ENCODE measurements at regions not wholly inside any gene's neighbourhood (a gene's known extent, or its start where the extent isn't known, plus 50 kb on each side); places are given as distances from the start of the nearest gene placed in this dataset.
"Not testable (repeated sequence)": the region's sequence is repeated elsewhere in the genome, so short reads cannot be mapped to it uniquely, and the experiment has no call there.

- in situ Hi-C loops (cut with HindIII; ENCODE audit: low pct_unique_long_range_greater_than_20kb, low sequenced_read_pairs); DNase-seq (ENCODE audit: low read depth, low spot score): not testable (repeated sequence)
Measured at GRCh38 chr6:84587202-84587940, 177.0 kb downstream of the TBX18 start.

- in situ Hi-C loops (cut with HindIII; ENCODE audit: low pct_unique_long_range_greater_than_20kb, low sequenced_read_pairs), result no loop called here
- no peak for DNase-seq (ENCODE audit: low read depth, low spot score)
Measured at GRCh38 chr6:84583784-84584183, 180.6 kb downstream of the TBX18 start.

GRCh38 chr6:84582997-84583396 lies 181.4 kb downstream of the TBX18 start:
- no peak for DNase-seq (ENCODE audit: low read depth, low spot score)
- in situ Hi-C loops (cut with HindIII; ENCODE audit: low pct_unique_long_range_greater_than_20kb, low sequenced_read_pairs), result no loop called here

- DNase-seq (ENCODE audit: low read depth, low spot score), result peak; percentile 88
- in situ Hi-C loops (cut with HindIII; ENCODE audit: low pct_unique_long_range_greater_than_20kb, low sequenced_read_pairs), result no loop called here
Measured at GRCh38 chr6:84581494-84582259, 182.7 kb downstream of the TBX18 start.

GRCh38 chr6:84579404-84579803 lies 185.0 kb downstream of the TBX18 start:
- in situ Hi-C loops (cut with HindIII; ENCODE audit: low pct_unique_long_range_greater_than_20kb, low sequenced_read_pairs), result no loop called here
- DNase-seq (ENCODE audit: low read depth, low spot score), result no peak

- in situ Hi-C loops (cut with HindIII; ENCODE audit: low pct_unique_long_range_greater_than_20kb, low sequenced_read_pairs), result no loop called here
Measured at GRCh38 chr6:84576029-84576428, 188.4 kb downstream of the TBX18 start.

GRCh38 chr6:84575264-84575663 lies 189.1 kb downstream of the TBX18 start:
- no peak for DNase-seq (ENCODE audit: low read depth, low spot score)
- in situ Hi-C loops (cut with HindIII; ENCODE audit: low pct_unique_long_range_greater_than_20kb, low sequenced_read_pairs), result no loop called here

More at GRCh38 chr6:84576029-84576428, 188.4 kb downstream of the TBX18 start:
- no peak for DNase-seq (ENCODE audit: low read depth, low spot score)

- in situ Hi-C loops (cut with HindIII; ENCODE audit: low pct_unique_long_range_greater_than_20kb, low sequenced_read_pairs), result no loop called here
Measured at GRCh38 chr6:84569882-84570281, 194.5 kb downstream of the TBX18 start.

GRCh38 chr6:84568971-84569370 lies 195.4 kb downstream of the TBX18 start:
- DNase-seq (ENCODE audit: low read depth, low spot score), result peak; percentile 68
- in situ Hi-C loops (cut with HindIII; ENCODE audit: low pct_unique_long_range_greater_than_20kb, low sequenced_read_pairs), result no loop called here

More at GRCh38 chr6:84569882-84570281, 194.5 kb downstream of the TBX18 start:
- no peak for DNase-seq (ENCODE audit: low read depth, low spot score)

GRCh38 chr6:84565718-84566117 lies 198.7 kb downstream of the TBX18 start:
- in situ Hi-C loops (cut with HindIII; ENCODE audit: low pct_unique_long_range_greater_than_20kb, low sequenced_read_pairs); DNase-seq (ENCODE audit: low read depth, low spot score): not testable (repeated sequence)

- in situ Hi-C loops (cut with HindIII; ENCODE audit: low pct_unique_long_range_greater_than_20kb, low sequenced_read_pairs), result no loop called here
- no peak for DNase-seq (ENCODE audit: low read depth, low spot score)
Measured at GRCh38 chr6:84560436-84561390, 203.7 kb downstream of the TBX18 start.

- in situ Hi-C loops (cut with HindIII; ENCODE audit: low pct_unique_long_range_greater_than_20kb, low sequenced_read_pairs), result no loop called here
- DNase-seq (ENCODE audit: low read depth, low spot score), result no peak
Measured at GRCh38 chr6:84556541-84557335, 207.7 kb downstream of the TBX18 start.

GRCh38 chr6:84554706-84555105 lies 209.7 kb downstream of the TBX18 start:
- in situ Hi-C loops (cut with HindIII; ENCODE audit: low pct_unique_long_range_greater_than_20kb, low sequenced_read_pairs), result no loop called here
- no peak for DNase-seq (ENCODE audit: low read depth, low spot score)

GRCh38 chr6:84554074-84554473 lies 210.3 kb downstream of the TBX18 start:
- DNase-seq (ENCODE audit: low read depth, low spot score), result no peak

GRCh38 chr6:84553527-84553926 lies 210.9 kb downstream of the TBX18 start:
- in situ Hi-C loops (cut with HindIII; ENCODE audit: low pct_unique_long_range_greater_than_20kb, low sequenced_read_pairs), result no loop called here
- no peak for DNase-seq (ENCODE audit: low read depth, low spot score)

More at GRCh38 chr6:84554074-84554473, 210.3 kb downstream of the TBX18 start:
- in situ Hi-C loops (cut with HindIII; ENCODE audit: low pct_unique_long_range_greater_than_20kb, low sequenced_read_pairs), result no loop called here

- in situ Hi-C loops (cut with HindIII; ENCODE audit: low pct_unique_long_range_greater_than_20kb, low sequenced_read_pairs), result no loop called here
- no peak for DNase-seq (ENCODE audit: low read depth, low spot score)
Measured at GRCh38 chr6:84551797-84552196, 212.6 kb downstream of the TBX18 start.

GRCh38 chr6:84549917-84550316 lies 214.5 kb downstream of the TBX18 start:
- in situ Hi-C loops (cut with HindIII; ENCODE audit: low pct_unique_long_range_greater_than_20kb, low sequenced_read_pairs), result no loop called here

More at GRCh38 chr6:84549917-84550316, 214.5 kb downstream of the TBX18 start:
- DNase-seq (ENCODE audit: low read depth, low spot score), result peak; percentile 7
